ENCODE measurements at regions not wholly inside any gene's neighbourhood (a gene's known extent, or its start where the extent isn't known, plus 50 kb on each side); places are given as distances from the start of the nearest gene placed in this dataset.

GRCh38 chr1:65630855-65631254, 161.8 kb upstream of the PDE4B start:
- no peak for DNase-seq (ENCODE audit: low read depth, low spot score)
- FAIRE-seq: no peak
- dilution Hi-C loops (cut with MboI; ENCODE audit: extremely low pct_ligation_motif_present, low sequenced_read_pairs): no loop called here

GRCh38 chr1:65632235-65632634, 160.5 kb upstream of the PDE4B start:
- Histone ChIP-seq H3K9me1 (ENCODE audit: control insufficient read depth, extremely low read depth, insufficient read depth, low read length) (no peaks in the 10 kb centered on the region), H3K4me1 (ENCODE audit: control insufficient read depth, extremely low read depth, insufficient read depth, low read length) (no peaks in the 10 kb centered on the region), H3K9me3 (ENCODE audit: control insufficient read depth, low read depth, low read length) (no peaks in the 10 kb centered on the region), H3K4me3 (ENCODE audit: control insufficient read depth in 2 of 3, extremely low read depth in 1 of 3, insufficient read depth in 2 of 3, low read depth in 1 of 3, low read length in 3 of 3) (no peak overlapping the region), H3K27me3 (ENCODE audit: control insufficient read depth, extremely low read depth, insufficient read depth, low read length) (no peaks in the 10 kb centered on the region), H3K4me2 (ENCODE audit: control insufficient read depth, extremely low read depth, insufficient read depth, low read depth, low read length) (no peak overlapping the region), H3K79me2 (ENCODE audit: control insufficient read depth, insufficient read depth, low read length) (no peaks in the 10 kb centered on the region), H2AFZ (ENCODE audit: control insufficient read depth, low read length) (no peak overlapping the region), H3K9ac (ENCODE audit: control insufficient read depth, extremely low read depth, insufficient read depth, low read length) (no peak overlapping the region), H4K20me1 (ENCODE audit: control insufficient read depth, extremely low read depth, insufficient read depth, low read length) (no peaks in the 10 kb centered on the region), H3K27ac (ENCODE audit: control insufficient read depth, insufficient read depth, low read length) (no peak overlapping the region), H3K36me3 (ENCODE audit: control insufficient read depth in 2 of 2, extremely low read depth in 1 of 2, insufficient read depth in 2 of 2, low read length in 2 of 2) (no peaks in the 10 kb centered on the region)
- FAIRE-seq (no peak), DNase-seq (ENCODE audit: low read depth, low spot score) (no peak)
- TF ChIP-seq CTCF (optimal IDR thresholded peaks at IDR 0.05 in 1 of 3, IDR thresholded peaks at IDR 0.05 in 1 of 3, conservative IDR thresholded peaks at IDR 0.05 in 1 of 3; ENCODE audit: extremely low read depth in 1 of 3, insufficient read depth in 2 of 3, low read length in 3 of 3) (no peak), EZH2 (IDR thresholded peaks at IDR 0.05; ENCODE audit: low read length) (no peak)
- dilution Hi-C loops (cut with MboI; ENCODE audit: extremely low pct_ligation_motif_present, low sequenced_read_pairs): no loop called here

More at GRCh38 chr1:65630855-65631254, 161.8 kb upstream of the PDE4B start:
- H4K20me1 ChIP-seq (ENCODE audit: control insufficient read depth, extremely low read depth, insufficient read depth, low read length): no peaks in the 10 kb centered on the region
- no peaks in the 10 kb centered on the region for H3K27me3 ChIP-seq (ENCODE audit: control insufficient read depth, extremely low read depth, insufficient read depth, low read length)
- H3K9me1 ChIP-seq (ENCODE audit: control insufficient read depth, extremely low read depth, insufficient read depth, low read length): no peaks in the 10 kb centered on the region
- H3K4me1 ChIP-seq (ENCODE audit: control insufficient read depth, extremely low read depth, insufficient read depth, low read length): no peaks in the 10 kb centered on the region
- H3K4me2 ChIP-seq (ENCODE audit: control insufficient read depth, extremely low read depth, insufficient read depth, low read depth, low read length): no peak overlapping the region
- H3K9ac ChIP-seq (ENCODE audit: control insufficient read depth, extremely low read depth, insufficient read depth, low read length): no peak overlapping the region
- no peak overlapping the region for H2AFZ ChIP-seq (ENCODE audit: control insufficient read depth, low read length)
- H3K79me2 ChIP-seq (ENCODE audit: control insufficient read depth, insufficient read depth, low read length): no peaks in the 10 kb centered on the region
- H3K4me3 ChIP-seq (ENCODE audit: control insufficient read depth in 2 of 3, extremely low read depth in 1 of 3, insufficient read depth in 2 of 3, low read depth in 1 of 3, low read length in 3 of 3): no peak overlapping the region
- no peak overlapping the region for H3K27ac ChIP-seq (ENCODE audit: control insufficient read depth, insufficient read depth, low read length)
- no peak for TF ChIP-seq EZH2 (IDR thresholded peaks at IDR 0.05; ENCODE audit: low read length)
- no peak for TF ChIP-seq CTCF (optimal IDR thresholded peaks at IDR 0.05 in 1 of 3, IDR thresholded peaks at IDR 0.05 in 1 of 3, conservative IDR thresholded peaks at IDR 0.05 in 1 of 3; ENCODE audit: extremely low read depth in 1 of 3, insufficient read depth in 2 of 3, low read length in 3 of 3)
- no peaks in the 10 kb centered on the region for H3K36me3 ChIP-seq (ENCODE audit: control insufficient read depth in 2 of 2, extremely low read depth in 1 of 2, insufficient read depth in 2 of 2, low read length in 2 of 2)
- H3K9me3 ChIP-seq (ENCODE audit: control insufficient read depth, low read depth, low read length): no peaks in the 10 kb centered on the region
